ENCODE measurements at regions not wholly inside any gene's neighbourhood (a gene's known extent, or its start where the extent isn't known, plus 50 kb on each side); places are given as distances from the start of the nearest gene placed in this dataset.

- TF ChIP-seq, protein P1, sequence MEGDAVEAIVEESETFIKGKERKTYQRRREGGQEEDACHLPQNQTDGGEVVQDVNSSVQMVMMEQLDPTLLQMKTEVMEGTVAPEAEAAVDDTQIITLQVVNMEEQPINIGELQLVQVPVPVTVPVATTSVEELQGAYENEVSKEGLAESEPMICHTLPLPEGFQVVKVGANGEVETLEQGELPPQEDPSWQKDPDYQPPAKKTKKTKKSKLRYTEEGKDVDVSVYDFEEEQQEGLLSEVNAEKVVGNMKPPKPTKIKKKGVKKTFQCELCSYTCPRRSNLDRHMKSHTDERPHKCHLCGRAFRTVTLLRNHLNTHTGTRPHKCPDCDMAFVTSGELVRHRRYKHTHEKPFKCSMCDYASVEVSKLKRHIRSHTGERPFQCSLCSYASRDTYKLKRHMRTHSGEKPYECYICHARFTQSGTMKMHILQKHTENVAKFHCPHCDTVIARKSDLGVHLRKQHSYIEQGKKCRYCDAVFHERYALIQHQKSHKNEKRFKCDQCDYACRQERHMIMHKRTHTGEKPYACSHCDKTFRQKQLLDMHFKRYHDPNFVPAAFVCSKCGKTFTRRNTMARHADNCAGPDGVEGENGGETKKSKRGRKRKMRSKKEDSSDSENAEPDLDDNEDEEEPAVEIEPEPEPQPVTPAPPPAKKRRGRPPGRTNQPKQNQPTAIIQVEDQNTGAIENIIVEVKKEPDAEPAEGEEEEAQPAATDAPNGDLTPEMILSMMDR (IDR thresholded peaks at IDR 0.05) = no peak
- H3K4me3 Mint-ChIP-seq = no peak overlapping the region
- no peaks in the 10 kb centered on the region for H3K9me3 Mint-ChIP-seq
- peaks cover 28% of the 10 kb centered on the region for H3K4me1 Mint-ChIP-seq
- no peaks in the 10 kb centered on the region for H3K36me3 Mint-ChIP-seq (ENCODE audit: low read depth)
- H3K27me3 Mint-ChIP-seq (ENCODE audit: low read depth, poor library complexity) = no peaks in the 10 kb centered on the region
- DNase-seq = no peak
- no peak overlapping the region for H3K27ac Mint-ChIP-seq
Measured at GRCh38 chr1:162946701-162947100, 85.7 kb upstream of the CCDC190 start.

DNA sequence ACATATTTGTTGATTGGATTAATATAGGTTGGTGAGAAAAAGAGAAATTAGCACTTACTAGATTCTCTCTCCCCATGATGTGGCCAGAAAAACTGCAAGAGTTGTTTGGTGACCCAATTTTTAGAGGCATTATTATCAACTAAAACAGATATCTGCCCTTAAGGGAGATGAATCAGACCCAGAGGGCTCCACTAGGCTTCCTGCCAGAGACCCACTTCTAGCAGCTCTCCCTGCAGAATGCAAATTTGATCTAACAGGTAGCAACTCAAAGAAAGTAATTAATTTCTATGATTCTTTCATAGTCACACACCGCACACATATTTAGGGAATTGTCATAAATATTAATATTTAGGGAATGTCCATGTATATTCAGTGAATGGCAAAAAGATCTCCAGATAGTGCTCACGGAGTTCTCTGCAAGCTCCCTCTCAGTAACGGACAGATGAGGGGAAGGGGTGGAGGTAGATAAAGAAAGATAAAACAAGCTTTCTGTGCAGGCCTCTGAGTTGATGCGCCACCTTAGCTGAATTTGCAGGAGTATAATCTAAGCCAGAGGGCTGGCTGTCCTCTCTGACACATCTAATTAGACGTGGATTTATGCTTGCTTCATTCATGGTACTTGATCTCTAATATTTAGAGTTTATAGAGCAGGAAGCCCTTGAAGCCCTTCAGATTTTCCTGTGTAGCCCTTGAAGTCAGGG, 84.1 kb upstream of the CCDC190 start:
- H3K4me3 Mint-ChIP-seq = no peak overlapping the region
- H3K4me1 Mint-ChIP-seq = peaks cover 28% of the 10 kb centered on the region
- H3K36me3 Mint-ChIP-seq (ENCODE audit: low read depth) = no peaks in the 10 kb centered on the region
- H3K27ac Mint-ChIP-seq = no peak overlapping the region
- TF ChIP-seq, protein P1 (IDR thresholded peaks at IDR 0.05) = no peak
- no peaks in the 10 kb centered on the region for H3K9me3 Mint-ChIP-seq
- no peak for DNase-seq
- H3K27me3 Mint-ChIP-seq (ENCODE audit: low read depth, poor library complexity) = no peaks in the 10 kb centered on the region

DNA sequence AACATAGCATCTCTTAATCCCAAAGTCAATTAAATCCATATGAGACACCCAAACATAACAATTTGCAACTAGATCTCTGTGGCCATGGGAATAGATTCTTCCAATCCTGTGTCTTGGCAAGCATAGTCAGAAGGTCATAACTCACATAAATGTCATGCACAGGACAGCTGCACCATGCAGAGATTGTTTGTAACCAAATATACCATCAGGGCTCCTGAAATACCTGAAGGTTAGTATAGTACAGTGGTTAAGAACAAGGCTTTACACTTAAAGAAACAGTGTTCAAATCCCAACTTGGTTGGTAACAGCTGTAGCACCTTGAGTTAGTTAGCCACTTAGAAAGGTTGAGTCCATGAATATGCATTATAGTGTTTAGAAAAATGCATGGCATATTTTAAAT, 82.6 kb upstream of the CCDC190 start:
- TF ChIP-seq, protein P1 (IDR thresholded peaks at IDR 0.05) = no peak
- Mint-ChIP-seq H3K36me3 (ENCODE audit: low read depth) (no peaks in the 10 kb centered on the region), H3K27ac (no peak overlapping the region), H3K4me1 (peaks cover 28% of the 10 kb centered on the region), H3K27me3 (ENCODE audit: low read depth, poor library complexity) (no peaks in the 10 kb centered on the region), H3K9me3 (no peaks in the 10 kb centered on the region), H3K4me3 (no peak overlapping the region)
- no peak for DNase-seq

GRCh38 chr1:162942916-162943559, 82.1 kb upstream of the CCDC190 start:
- Mint-ChIP-seq H3K4me3 (no peak overlapping the region), H3K27ac (no peak overlapping the region), H3K9me3 (no peaks in the 10 kb centered on the region), H3K4me1 (peaks cover 28% of the 10 kb centered on the region), H3K36me3 (ENCODE audit: low read depth) (no peaks in the 10 kb centered on the region), H3K27me3 (ENCODE audit: low read depth, poor library complexity) (no peaks in the 10 kb centered on the region)
- no peak for DNase-seq
- TF ChIP-seq, protein P1 (IDR thresholded peaks at IDR 0.05) = no peak

DNA sequence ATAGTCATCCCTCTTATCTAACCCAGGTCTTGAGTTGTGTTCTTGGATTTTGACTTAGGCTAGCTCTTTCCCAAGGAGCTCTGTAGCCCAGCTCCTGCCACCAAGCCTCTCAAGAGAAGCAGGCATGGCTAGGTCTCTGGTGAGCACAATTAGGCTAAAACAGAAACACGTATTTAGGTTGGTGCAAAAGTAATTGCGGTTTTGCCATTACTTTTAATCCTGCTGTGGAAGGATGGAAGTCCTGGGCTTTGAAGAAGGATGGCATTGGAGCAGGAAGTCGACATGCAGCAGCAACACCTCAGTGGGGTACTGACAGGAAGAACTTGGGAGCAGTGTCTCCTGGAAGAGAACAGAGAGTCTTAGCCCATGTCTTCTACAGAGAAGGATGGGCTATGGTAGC, 80.0 kb upstream of the CCDC190 start:
- peaks cover 4% of the 10 kb centered on the region for H3K27me3 Mint-ChIP-seq (ENCODE audit: low read depth, poor library complexity)
- H3K36me3 Mint-ChIP-seq (ENCODE audit: low read depth) = no peaks in the 10 kb centered on the region
- H3K4me3 Mint-ChIP-seq = no peak overlapping the region
- no peak overlapping the region for H3K27ac Mint-ChIP-seq
- peaks cover 23% of the 10 kb centered on the region for H3K4me1 Mint-ChIP-seq
- DNase-seq = no peak
- TF ChIP-seq, protein P1 (IDR thresholded peaks at IDR 0.05) = no peak
- no peaks in the 10 kb centered on the region for H3K9me3 Mint-ChIP-seq

GRCh38 chr1:162939035-162939434, 78.1 kb upstream of the CCDC190 start:
- Mint-ChIP-seq H3K4me1 (peaks cover 17% of the 10 kb centered on the region), H3K9me3 (no peaks in the 10 kb centered on the region), H3K4me3 (no peak overlapping the region), H3K36me3 (ENCODE audit: low read depth) (no peaks in the 10 kb centered on the region), H3K27me3 (ENCODE audit: low read depth, poor library complexity) (peaks cover 4% of the 10 kb centered on the region), H3K27ac (no peak overlapping the region)
- TF ChIP-seq, protein P1 (IDR thresholded peaks at IDR 0.05) = no peak
- DNase-seq = no peak

All from nephron progenitor cell (in vitro differentiated cells).